HepG2 (cell line): ENCODE measurements at regions not wholly inside any gene's neighbourhood (a gene's known extent, or its start where the extent isn't known, plus 50 kb on each side); places are given as distances from the start of the nearest gene placed in this dataset.

Source experiments
- ATAC-seq: fragments of 200-7000 bp; cut with Tn5 transposase; 3 replicates; pipeline ENCODE4 v1.9.1; 2020; ENCODE audit warnings: mild to moderate bottlenecking, moderate library complexity
- BruUV-seq: library from RNA; stranded (reverse); fragments of 400-500 nt; replicated peaks from 2 replicates; lab custom pipeline; 2021; lab: Mats Ljungman, UMichigan
- CTCF ChIA-PET: fragments of 300-600 bp; formaldehyde crosslinking; extraction: SDS; loops from one replicate; lab custom pipeline; 2021; ENCODE audit warnings: low total read pairs, inconsistent platforms, low intra/inter-chr PET ratio; lab: Yijun Ruan, JAX
- POLR2A ChIA-PET: fragments of 350-600 bp; sonication (Branson Sonifier 250); formaldehyde crosslinking; loops from one replicate; lab custom pipeline; 2020; ENCODE audit warnings: antibody characterized with exemption, inconsistent platforms; lab: Yijun Ruan, JAX
- DNase-seq: peaks from one replicate; pipeline ENCODE4 v3.0.0-alpha.2; 2015; ENCODE audit warnings: low spot score
- FAIRE-seq: peaks from 3 replicates; lab custom pipeline; 2011; peaks lifted over from hg19 to GRCh38; lab: Jason Lieb, UNC
- H2AFZ ChIP-seq: one replicate; pipeline ENCODE4 v1.6.1; 2011; ENCODE audit warnings: low read length, inconsistent platforms
- H3K27ac ChIP-seq: fragments of 300-600 bp; 3 replicates; pipeline ENCODE4 v1.8.0; 2011; ENCODE audit warnings: mixed run types, mild to moderate bottlenecking, mixed read lengths, low read length, inconsistent platforms; ENCODE audit not compliant: insufficient read depth; ENCODE audit errors: extremely low read length
- H3K27me3 ChIP-seq, 2 experiments: fragments of 200-600 bp in 1 of 2; 2 replicates in 1 of 2; 3 replicates in 1 of 2; pipeline versions ENCODE4 v1.6.0 to v1.8.0; 2011; ENCODE audit warnings: low read length in 2 of 2, mild to moderate bottlenecking in 2 of 2, moderate library complexity in 2 of 2, inconsistent platforms in 1 of 2; ENCODE audit not compliant: insufficient read depth in 2 of 2, control insufficient read depth in 1 of 2
- H3K36me3 ChIP-seq, 2 experiments: fragments of 200-600 bp in 1 of 2; replicated peaks in 1 of 2; 2 replicates in 1 of 2; 3 replicates in 1 of 2; pipeline versions ENCODE4 v1.5.1 to v1.8.0; 2011; ENCODE audit warnings: low read length in 2 of 2, inconsistent platforms in 1 of 2; ENCODE audit not compliant: insufficient read depth in 2 of 2, control insufficient read depth in 1 of 2
- H3K4me1 ChIP-seq: 2 replicates; pipeline ENCODE4 v1.5.1; 2012; ENCODE audit warnings: low read length, inconsistent platforms; ENCODE audit not compliant: insufficient read depth
- H3K4me2 ChIP-seq: 2 replicates; pipeline ENCODE4 v1.6.0; 2011; ENCODE audit warnings: low read depth, low read length, inconsistent platforms
- H3K4me3 ChIP-seq, 3 experiments: fragments of 200-600 bp in 1 of 3; sonication (generic), shearing (Covaris generic) in 1 of 3; replicated peaks in 1 of 3; 2 replicates each; pipeline ENCODE4 v1.5.1; 2011 to 2016; ENCODE audit warnings: low read length in 3 of 3, inconsistent platforms in 2 of 3, low read depth in 2 of 3, mild to moderate bottlenecking in 2 of 3, control low read depth in 1 of 3, mixed read lengths in 1 of 3; ENCODE audit not compliant: insufficient read depth in 1 of 3
- H3K79me2 ChIP-seq: one replicate; pipeline ENCODE4 v1.6.1; 2011; ENCODE audit warnings: low read length, inconsistent platforms; ENCODE audit not compliant: insufficient read depth
- H3K9ac ChIP-seq: 2 replicates; pipeline ENCODE4 v1.6.0; 2011; ENCODE audit warnings: mild to moderate bottlenecking, low read depth, low read length, inconsistent platforms; ENCODE audit not compliant: insufficient read depth
- H3K9me3 ChIP-seq: 2 replicates; pipeline ENCODE4 v1.5.1; 2012; ENCODE audit warnings: mild to moderate bottlenecking, low read length
- H4K20me1 ChIP-seq: 2 replicates; pipeline ENCODE4 v1.6.0; 2011; ENCODE audit warnings: inconsistent platforms, mild to moderate bottlenecking, low read length, moderate library complexity; ENCODE audit not compliant: insufficient read depth
- CSRNP2 ChIP-seq: sonication (generic); formaldehyde crosslinking; conservative IDR thresholded peaks from 2 replicates; pipeline ENCODE4 v1.8.0; 2022; ENCODE audit warnings: low read depth, missing genetic modification reagents
- ISL2 ChIP-seq: sonication (generic); formaldehyde crosslinking; IDR thresholded peaks from 2 replicates; pipeline ENCODE4 v1.5.0; 2020; ENCODE audit warnings: missing genetic modification reagents
- NFKB2 ChIP-seq: sonication (generic); formaldehyde crosslinking; IDR thresholded peaks from 2 replicates; pipeline ENCODE4 v1.4.0; 2020; ENCODE audit warnings: missing genetic modification reagents, borderline replicate concordance
- NRL ChIP-seq: sonication (generic); formaldehyde crosslinking; IDR thresholded peaks from 2 replicates; pipeline ENCODE4 v1.5.0; 2020; ENCODE audit warnings: missing genetic modification reagents, mild to moderate bottlenecking, moderate library complexity, borderline replicate concordance
- PRMT3 ChIP-seq: sonication (generic); formaldehyde crosslinking; IDR thresholded peaks from 2 replicates; pipeline ENCODE4 v1.8.1; 2022; ENCODE audit warnings: low read depth, mild to moderate bottlenecking, moderate library complexity, missing genetic modification reagents, borderline replicate concordance
- SATB2 ChIP-seq: sonication (generic); formaldehyde crosslinking; IDR thresholded peaks from 2 replicates; pipeline ENCODE4 v1.5.0; 2020; ENCODE audit warnings: missing genetic modification reagents
- ZNF598 ChIP-seq: sonication (generic); formaldehyde crosslinking; IDR thresholded peaks from 2 replicates; pipeline ENCODE4 v1.5.1; 2020; ENCODE audit warnings: mild to moderate bottlenecking, missing genetic modification reagents, borderline replicate concordance
- ZNF749 ChIP-seq: sonication (generic); formaldehyde crosslinking; IDR thresholded peaks from 2 replicates; pipeline ENCODE4 v1.8.0; 2022; ENCODE audit warnings: mild to moderate bottlenecking, missing genetic modification reagents, moderate library complexity, borderline replicate concordance
- ZNF770 ChIP-seq: sonication (generic); formaldehyde crosslinking; IDR thresholded peaks from 2 replicates; pipeline ENCODE4 v1.5.0; 2020; ENCODE audit warnings: mild to moderate bottlenecking, missing genetic modification reagents
- WGBS: methylation state at CpG from one replicate; pipeline ENCODE4 v1.1.6; 2017; ENCODE audit warnings: low lambda C conversion rate; 5-methylcytosine and 5-hydroxymethylcytosine counted together
- in situ Hi-C: cut with HindIII; loops from 2 replicates; pipeline ENCODE4 v1.10.0; 2017; ENCODE audit warnings: low pct_unique_long_range_greater_than_20kb; ENCODE audit not compliant: extremely low pct_ligation_motif_present
- intact Hi-C: fragments of 100-400 bp; cut with micrococcal nuclease; formaldehyde crosslinking; loops from one replicate; pipeline ENCODE4 v1.10.0; 2022; ENCODE audit not compliant: unreplicated experiment

- 1% methylated on average over 3 of the region's 3 CpGs for WGBS
- DNase-seq: no peak
- in situ Hi-C loops: no loop called here
Measured at GRCh38 chr5:28734396-28734795, 1696.0 kb upstream of the CDH9 start.

More at GRCh38 chr5:28734396-28734795, 1696.0 kb upstream of the CDH9 start:
- Histone ChIP-seq H3K27me3 (no peaks in the 10 kb centered on the region), H2AFZ (no peak overlapping the region), H3K4me2 (no peak overlapping the region), H3K4me1 (no peaks in the 10 kb centered on the region), H3K9ac (no peak overlapping the region), H4K20me1 (no peaks in the 10 kb centered on the region), H3K9me3 (no peaks in the 10 kb centered on the region), H3K36me3 (no peaks in the 10 kb centered on the region), H3K27ac (no peak overlapping the region), H3K4me3 (no peak overlapping the region), H3K79me2 (no peaks in the 10 kb centered on the region)
- TF ChIP-seq ISL2 (CRISPR knock-in tag): no peak
- TF ChIP-seq CSRNP2: no peak
- TF ChIP-seq NRL (CRISPR knock-in tag): no peak
- no peak for TF ChIP-seq NFKB2 (CRISPR knock-in tag)
- TF ChIP-seq ZNF770 (CRISPR knock-in tag): no peak
- no peak for TF ChIP-seq ZNF598 (CRISPR knock-in tag)
- no peak for TF ChIP-seq PRMT3 (CRISPR knock-in tag)
- TF ChIP-seq SATB2 (CRISPR knock-in tag): no peak
- no peak for TF ChIP-seq ZNF749 (CRISPR knock-in tag)
- POLR2A ChIA-PET: no interaction called here
- no peak for FAIRE-seq
- intact Hi-C loops: no loop called here
- BruUV-seq: no TSS peak
- ATAC-seq: no peak
- CTCF ChIA-PET: no interaction called here
